K562 (cell line): ENCODE measurements at regions not wholly inside any gene's neighbourhood (a gene's known extent, or its start where the extent isn't known, plus 50 kb on each side); places are given as distances from the start of the nearest gene placed in this dataset.

ENCODE experiments used
- ATAC-seq: fragments of 200-7000 bp; cut with Tn5 transposase; 3 replicates; pipeline ENCODE4 v1.9.1; 2020; ENCODE audit warnings: moderate library complexity
- BruUV-seq: library from RNA; stranded (reverse); fragments of 400-500 nt; replicated peaks from 2 replicates; lab custom pipeline; 2021; lab: Mats Ljungman, UMichigan
- CTCF ChIA-PET: fragments of 300-600 bp; formaldehyde crosslinking; extraction: SDS; loops from one replicate; lab custom pipeline; 2021; ENCODE audit warnings: low intra/inter-chr PET ratio; lab: Yijun Ruan, JAX
- POLR2A ChIA-PET: fragments of 300-600, 350-650 bp; sonication (Branson Sonifier 250); formaldehyde crosslinking; extraction: SDS; loops from one replicate; lab custom pipeline; 2021; ENCODE audit warnings: antibody characterized with exemption, inconsistent platforms; lab: Yijun Ruan, JAX
- DNase-seq, 4 experiments: peaks; one replicate each; pipeline versions ENCODE4 v3.0.0 to v3.0.0-alpha.2; 2011 to 2018; ENCODE audit warnings: low spot score in 3 of 4, mixed read lengths in 3 of 4; ENCODE audit errors: extremely low read depth in 1 of 4
- FAIRE-seq: peaks from 2 replicates; lab custom pipeline; 2011; peaks lifted over from hg19 to GRCh38; lab: Jason Lieb, UNC
- H2AFZ ChIP-seq: 2 replicates; pipeline ENCODE4 v1.6.0; 2011; ENCODE audit warnings: low read depth, low read length, control low read depth, inconsistent platforms
- H3K27ac ChIP-seq: fragments of 200-600 bp; 3 replicates; pipeline ENCODE4 v1.8.0; 2011; ENCODE audit warnings: low read depth, mild to moderate bottlenecking, control low read depth, inconsistent platforms, low read length, moderate library complexity, mixed read lengths; ENCODE audit errors: extremely low read depth
- H3K27me3 ChIP-seq, 2 experiments: fragments of 300-600 bp in 1 of 2; 2 replicates in 1 of 2; 3 replicates in 1 of 2; pipeline versions ENCODE4 v1.6.0 to v1.8.0; 2011; ENCODE audit warnings: inconsistent platforms in 2 of 2, low read length in 2 of 2, mild to moderate bottlenecking in 1 of 2, mixed read lengths in 1 of 2, moderate library complexity in 1 of 2; ENCODE audit not compliant: control insufficient read depth in 2 of 2, insufficient read depth in 2 of 2
- H3K36me3 ChIP-seq: fragments of 300-600 bp; 3 replicates; pipeline ENCODE4 v1.8.0; 2011; ENCODE audit warnings: mild to moderate bottlenecking, low read length, inconsistent platforms; ENCODE audit not compliant: control insufficient read depth, insufficient read depth
- H3K4me1 ChIP-seq, 2 experiments: fragments of 200-600 bp in 1 of 2; replicated peaks in 1 of 2; 2 replicates in 1 of 2; 3 replicates in 1 of 2; pipeline versions ENCODE4 v1.5.1 to v1.8.0; 2011; ENCODE audit warnings: inconsistent platforms in 2 of 2, low read length in 2 of 2, mild to moderate bottlenecking in 1 of 2, mixed read lengths in 1 of 2, moderate library complexity in 1 of 2; ENCODE audit not compliant: control insufficient read depth in 2 of 2, insufficient read depth in 2 of 2
- H3K4me2 ChIP-seq: 2 replicates; pipeline ENCODE4 v1.6.1; 2011; ENCODE audit warnings: low read length, control low read depth, inconsistent platforms, mixed read lengths; ENCODE audit not compliant: insufficient read depth
- H3K4me3 ChIP-seq: fragments of 200-600 bp; sonication (generic), shearing (Covaris generic); 2 replicates; pipeline ENCODE4 v1.5.1; 2016; ENCODE audit warnings: control low read depth, inconsistent platforms
- H3K79me2 ChIP-seq: fragments of 200-600 bp; 3 replicates; pipeline ENCODE4 v1.8.0; 2011; ENCODE audit warnings: low read length, inconsistent platforms; ENCODE audit not compliant: control insufficient read depth, insufficient read depth
- H3K9ac ChIP-seq, 2 experiments: 2 replicates each; pipeline versions ENCODE4 v1.6.0 to v1.6.1; 2011; ENCODE audit warnings: low read depth in 2 of 2, low read length in 2 of 2, control low read depth in 1 of 2, inconsistent platforms in 1 of 2, mild to moderate bottlenecking in 1 of 2, mixed read lengths in 1 of 2; ENCODE audit not compliant: insufficient read depth in 1 of 2
- H3K9me1 ChIP-seq: one replicate; pipeline ENCODE4 v1.6.0; 2011; ENCODE audit warnings: inconsistent platforms, mild to moderate bottlenecking, low read length, moderate library complexity; ENCODE audit not compliant: control insufficient read depth, insufficient read depth
- H3K9me3 ChIP-seq: replicated peaks from 2 replicates; pipeline ENCODE4 v1.5.1; 2011; ENCODE audit warnings: low read depth, low read length, inconsistent platforms; ENCODE audit not compliant: control insufficient read depth, insufficient read depth
- H4K20me1 ChIP-seq: replicated peaks from 2 replicates; pipeline ENCODE4 v1.6.1; 2011; ENCODE audit warnings: low read length, inconsistent platforms, mixed read lengths; ENCODE audit not compliant: control insufficient read depth, insufficient read depth
- ADNP ChIP-seq: fragments of 200-800 bp; sonication (Bioruptor generic); IDR thresholded peaks from 2 replicates; pipeline ENCODE4 v1.6.1; 2016; ENCODE audit warnings: missing genetic modification characterization, missing compliant biosample characterization
- ATF3 ChIP-seq, 2 experiments: fragments of 450-650 bp in 1 of 2; sonication (generic) in 1 of 2; formaldehyde crosslinking in 1 of 2; IDR thresholded peaks in 1 of 2; conservative IDR thresholded peaks in 1 of 2; 2 replicates each; pipeline versions ENCODE4 v1.6.1 to v1.8.1; 2016 to 2023; ENCODE audit warnings: mild to moderate bottlenecking in 2 of 2, moderate library complexity in 2 of 2, inconsistent platforms in 1 of 2, missing genetic modification reagents in 1 of 2
- CREM ChIP-seq: IDR thresholded peaks from 2 replicates; pipeline ENCODE4 v1.6.1; 2014; ENCODE audit warnings: antibody characterized with exemption, low read depth
- GATAD2A ChIP-seq: fragments of 450-650 bp; IDR thresholded peaks from 2 replicates; pipeline ENCODE4 v1.6.1; 2017
- HNRNPUL1 ChIP-seq: fragments of 200-400 bp; formaldehyde crosslinking; IDR thresholded peaks from 2 replicates; pipeline ENCODE4 v1.6.1; 2017; ENCODE audit warnings: low read length
- IRF1 ChIP-seq: sonication (generic); formaldehyde crosslinking; IDR thresholded peaks from 2 replicates; pipeline ENCODE4 v1.8.0; 2022; ENCODE audit warnings: missing genetic modification reagents, mild to moderate bottlenecking, borderline replicate concordance
- KLF10 ChIP-seq: fragments of 250-450 bp; sonication (Bioruptor Pico); IDR thresholded peaks from 2 replicates; pipeline ENCODE4 v1.6.1; 2021; ENCODE audit warnings: matching md5 sums
- MITF ChIP-seq: IDR thresholded peaks from 2 replicates; pipeline ENCODE4 v1.6.1; 2014; ENCODE audit warnings: antibody characterized with exemption
- PKNOX1 ChIP-seq: fragments of 450-650 bp; IDR thresholded peaks from 2 replicates; pipeline ENCODE4 v1.6.1; 2016
- POLR3A ChIP-seq: IDR thresholded peaks from 2 replicates; pipeline ENCODE4 v1.6.1; 2011; ENCODE audit warnings: borderline replicate concordance, mild to moderate bottlenecking, moderate library complexity; ENCODE audit not compliant: insufficient read length, insufficient read depth; ENCODE audit errors: extremely low read depth
- RHOXF2B ChIP-seq: fragments of 250-450 bp; sonication (Bioruptor Pico); conservative IDR thresholded peaks from 2 replicates; pipeline ENCODE4 v1.5.1; 2021
- SETDB1 ChIP-seq: IDR thresholded peaks from one replicate; pipeline ENCODE4 v1.6.1; 2012; ENCODE audit warnings: low read length, control low read depth, inconsistent platforms
- SIN3B ChIP-seq: fragments of 450-650 bp; IDR thresholded peaks from 2 replicates; pipeline ENCODE4 v1.6.1; 2017; ENCODE audit warnings: low read depth, mild to moderate bottlenecking, moderate library complexity
- TBP ChIP-seq: optimal IDR thresholded peaks from 2 replicates; pipeline ENCODE3; 2011; ENCODE audit warnings: low read depth, low read length, improper control_type of control experiment
- TCF3 ChIP-seq: sonication (generic); formaldehyde crosslinking; IDR thresholded peaks from 2 replicates; pipeline ENCODE4 v1.4.0; 2020; ENCODE audit warnings: mild to moderate bottlenecking, missing genetic modification reagents
- THRAP3 ChIP-seq: fragments of 450-650 bp; IDR thresholded peaks from 2 replicates; pipeline ENCODE4 v1.6.1; 2016; ENCODE audit warnings: mild to moderate bottlenecking, inconsistent platforms, borderline replicate concordance
- ZBTB12 ChIP-seq: fragments of 250-450 bp; sonication (Bioruptor Pico); IDR thresholded peaks from 2 replicates; pipeline ENCODE4 v1.4.0; 2020
- ZNF280B ChIP-seq: fragments of 250-450 bp; sonication (Bioruptor Pico); IDR thresholded peaks from 2 replicates; pipeline ENCODE4 v1.5.1; 2021; ENCODE audit warnings: mild to moderate bottlenecking
- WGBS: fragments of 100-300 bp; shearing (Covaris generic); methylation state at CpG from one replicate; pipeline ENCODE4 v1.1.6; 2016; ENCODE audit warnings: low coverage, mixed read lengths; ENCODE audit not compliant: insufficient coverage; ENCODE audit errors: missing lambda C conversion rate; 5-methylcytosine and 5-hydroxymethylcytosine counted together
- in situ Hi-C: fragments of 300-500 bp; cut with MboI; formaldehyde crosslinking; loops from 4 replicates; pipeline ENCODE4 v1.15.0; 2018; ENCODE audit warnings: inconsistent platforms, mixed read lengths
- intact Hi-C: fragments of 100-400 bp; cut with micrococcal nuclease; formaldehyde crosslinking; loops from 2 replicates; pipeline ENCODE4 v1.14.2; 2022

- no peak overlapping the region for H3K27ac ChIP-seq
- POLR2A ChIA-PET, result no interaction called here
- no peaks in the 10 kb centered on the region for H4K20me1 ChIP-seq
- no peak for DNase-seq
- 11% methylated on average over 2 of the region's 2 CpGs for WGBS
- peak overlapping the region; percentile 9; the same call in 1 of the 2 replicates for H2AFZ ChIP-seq
- CTCF ChIA-PET, result no interaction called here
- no peak for TF ChIP-seq TBP
- no peak for TF ChIP-seq ZBTB12 (CRISPR knock-in tag)
- no peak for TF ChIP-seq CREM
- TF ChIP-seq GATAD2A, result no peak
- no peak for TF ChIP-seq PKNOX1
- TF ChIP-seq ATF3 (IDR thresholded peaks at IDR 0.05), result no peak
- no peak for TF ChIP-seq ATF3 (CRISPR knock-in tag; conservative IDR thresholded peaks at IDR 0.05)
- TF ChIP-seq MITF, result no peak
- TF ChIP-seq KLF10 (CRISPR knock-in tag), result no peak
- TF ChIP-seq RHOXF2B (CRISPR knock-in tag), result no peak
- TF ChIP-seq ZNF280B (CRISPR knock-in tag), result no peak
- no peak for TF ChIP-seq IRF1 (CRISPR knock-in tag)
- TF ChIP-seq SIN3B, result no peak
- no peak for TF ChIP-seq ADNP (tag)
- no peak for TF ChIP-seq SETDB1
- no peak for TF ChIP-seq TCF3
- TF ChIP-seq THRAP3, result no peak
- no peak for TF ChIP-seq POLR3A
- TF ChIP-seq HNRNPUL1, result no peak
- no peaks in the 10 kb centered on the region for H3K36me3 ChIP-seq
- H3K4me1 ChIP-seq, result no peaks in the 10 kb centered on the region
- H3K9me3 ChIP-seq, result no peaks in the 10 kb centered on the region
- H3K79me2 ChIP-seq, result no peaks in the 10 kb centered on the region
- H3K9ac ChIP-seq, result no peak overlapping the region
- intact Hi-C loops, result no loop called here
- BruUV-seq, result no TSS peak
- FAIRE-seq, result no peak
- no peak overlapping the region for H3K4me2 ChIP-seq
- no peak overlapping the region for H3K4me3 ChIP-seq
- H3K9me1 ChIP-seq, result no peaks in the 10 kb centered on the region
- ATAC-seq, result no peak
- in situ Hi-C loops, result no loop called here
- no peaks in the 10 kb centered on the region for H3K27me3 ChIP-seq
These were observed 696.9 kb downstream of the MAT2B start for GRCh38 chr5:164202338-164202737.
